ENCODE measurements at regions not wholly inside any gene's neighbourhood (a gene's known extent, or its start where the extent isn't known, plus 50 kb on each side); places are given as distances from the start of the nearest gene placed in this dataset.

DNA sequence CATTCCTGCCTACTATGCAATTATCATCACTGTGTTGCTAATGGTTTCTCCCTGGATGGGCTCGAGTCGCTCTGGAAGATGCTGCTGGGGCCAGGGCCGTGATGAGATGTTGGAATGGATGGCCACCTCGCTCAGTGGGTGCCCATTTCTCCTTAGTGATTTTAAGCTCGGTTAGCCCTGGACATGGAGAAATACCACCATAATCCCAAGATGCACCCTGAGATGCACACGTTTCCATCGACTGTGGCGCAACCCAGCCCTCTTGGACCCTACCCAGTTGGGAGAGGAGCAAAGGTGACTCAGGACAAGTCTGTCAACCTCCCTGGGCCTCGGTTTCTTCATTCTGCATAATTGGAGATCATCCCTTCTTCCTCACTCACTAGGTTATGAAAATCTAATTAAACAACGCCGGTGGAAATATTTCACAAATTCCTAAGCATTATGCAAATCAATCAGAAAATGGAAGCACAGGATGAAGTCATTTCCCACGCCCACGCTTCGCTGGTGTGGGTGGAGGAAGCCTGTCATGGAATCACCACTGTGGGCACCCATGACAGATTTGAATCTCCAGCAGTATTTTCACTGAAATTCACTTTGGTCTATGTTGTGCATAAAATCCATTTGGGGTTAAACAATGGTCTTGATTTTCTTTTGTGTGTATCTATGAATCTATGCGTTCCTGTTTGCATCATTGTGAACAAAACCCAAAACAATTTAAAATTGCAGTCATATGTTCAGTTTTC is 195.2 kb downstream of the AXIN2 start:
- peak in 1 of 2 donors; percentile 50 for DNase-seq (ENCODE audit: low read depth in 2 of 2)

- no peak for DNase-seq (ENCODE audit: low read depth in 2 of 2)
Observed at GRCh38 chr17:65365169-65365568, 196.3 kb downstream of the AXIN2 start.

DNA sequence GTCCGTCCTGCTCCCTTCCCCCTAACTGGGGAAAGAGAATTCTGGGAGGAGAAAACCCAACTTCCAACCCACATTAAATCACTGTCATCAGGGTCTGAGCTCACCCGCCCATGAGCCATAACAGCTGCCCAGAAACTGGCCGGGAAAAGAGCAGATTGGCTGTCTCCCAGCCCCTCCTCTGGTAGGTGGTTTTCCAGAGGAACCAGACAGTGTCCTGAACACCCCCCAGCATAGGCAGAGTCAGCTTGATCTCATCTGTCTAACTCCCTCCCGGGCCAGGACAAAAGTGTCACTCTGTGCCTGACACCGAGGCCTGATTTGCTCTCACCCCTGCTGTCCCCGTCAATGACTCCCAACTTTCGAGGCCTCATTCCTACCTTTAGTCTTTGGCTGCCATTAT is 197.0 kb downstream of the AXIN2 start:
- DNase-seq (ENCODE audit: low read depth in 2 of 2), result no peak

DNA sequence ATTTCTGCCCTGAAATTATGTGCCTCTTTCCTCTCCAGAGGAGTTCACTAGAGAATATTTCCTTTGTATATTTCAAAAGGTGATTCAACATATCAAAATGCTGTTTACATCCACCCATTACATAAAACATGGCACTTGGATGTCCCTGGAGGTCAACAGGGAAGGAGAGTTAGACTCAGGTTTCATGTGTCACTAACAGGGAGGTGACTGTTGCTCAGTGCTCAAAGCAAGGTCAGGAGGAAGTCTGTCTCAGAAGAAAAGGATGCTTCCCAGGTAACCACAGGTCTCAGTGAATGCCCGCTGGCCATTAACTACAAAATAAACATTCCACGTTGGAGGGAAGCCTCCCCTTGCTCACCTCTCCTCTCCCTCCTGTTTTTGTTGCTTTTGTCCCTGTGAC is 198.6 kb downstream of the AXIN2 start:
- no peak for DNase-seq (ENCODE audit: low read depth in 2 of 2)

DNA sequence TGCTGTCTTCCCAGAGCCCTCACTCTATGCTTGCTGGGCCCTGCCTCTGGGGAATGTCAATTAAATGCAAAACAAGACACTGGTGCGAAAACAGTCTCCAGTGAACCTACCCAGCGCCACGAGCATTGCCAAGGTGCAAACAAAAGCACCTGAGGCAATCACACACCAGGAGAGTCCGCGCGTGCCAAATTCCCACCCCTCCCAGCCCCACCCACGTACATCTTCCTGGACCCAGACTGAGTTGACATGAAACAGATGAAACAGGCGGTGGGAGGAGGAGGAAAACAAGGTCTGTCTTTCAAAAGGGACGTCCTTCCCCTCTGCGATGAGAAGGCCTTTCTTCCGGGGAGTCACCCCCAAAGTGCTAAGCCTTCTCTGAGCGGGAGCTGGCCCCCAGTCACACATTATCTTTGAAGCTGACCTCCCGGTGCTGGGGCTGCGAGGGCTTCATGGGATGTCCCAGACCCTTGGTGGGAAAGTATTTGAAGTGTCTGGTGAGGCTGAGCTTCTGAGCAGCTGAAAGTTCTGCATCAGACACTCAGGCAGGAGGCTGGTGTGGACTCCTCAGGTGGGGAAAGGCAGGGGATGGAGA is 200.4 kb downstream of the AXIN2 start:
- no peak for DNase-seq (ENCODE audit: low read depth in 2 of 2)

GRCh38 chr17:65359016-65359415 is 202.4 kb downstream of the AXIN2 start:
- DNase-seq (ENCODE audit: low read depth in 2 of 2), result no peak

DNA sequence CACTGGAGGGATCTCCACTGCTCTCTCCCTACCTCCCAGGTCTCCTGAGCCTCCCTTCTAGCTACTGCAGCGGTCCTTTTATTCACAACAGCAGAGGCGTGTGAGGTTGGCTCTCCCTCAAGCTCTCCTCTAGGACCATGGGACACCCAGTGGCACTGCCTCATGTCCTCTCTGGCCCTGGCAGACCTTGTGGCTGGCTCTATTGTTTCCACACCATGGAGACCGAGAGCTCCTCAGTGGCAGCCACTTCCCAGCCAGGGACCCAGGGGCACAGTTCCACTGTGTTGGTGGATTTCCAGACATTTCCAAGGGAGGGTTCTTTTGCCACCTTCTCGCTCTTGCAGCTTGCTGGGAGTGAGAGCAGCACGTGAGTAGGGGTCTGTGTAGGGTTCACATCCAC is 204.9 kb downstream of the AXIN2 start:
- DNase-seq (ENCODE audit: low read depth in 2 of 2), result no peak

- DNase-seq (ENCODE audit: low read depth in 2 of 2), result no peak
Observed at GRCh38 chr17:65355246-65355645, 206.2 kb downstream of the AXIN2 start.

GRCh38 chr17:65349916-65350315 is 211.5 kb downstream of the AXIN2 start:
- no peak for DNase-seq (ENCODE audit: low read depth in 2 of 2)

DNA sequence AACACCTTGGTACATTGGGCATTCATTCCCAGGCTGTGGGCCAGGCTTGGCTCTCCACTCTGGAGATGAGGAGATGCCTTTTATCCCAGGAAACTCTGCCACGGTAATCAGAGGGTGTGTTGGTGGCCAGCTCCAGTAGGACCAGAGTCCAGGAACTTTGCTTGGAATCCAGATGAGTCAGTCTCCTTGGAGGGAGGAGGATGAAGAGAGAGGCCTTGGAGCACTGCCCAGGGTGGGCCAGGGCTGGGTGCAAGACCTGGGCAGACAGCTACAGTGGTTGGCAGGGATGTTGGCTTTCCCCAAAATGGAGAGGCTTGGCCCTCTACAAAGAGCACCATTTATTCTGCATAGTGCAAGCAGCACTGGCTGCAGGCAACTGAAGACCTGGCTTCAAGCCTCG is 209.0 kb downstream of the RGS9 start:
- DNase-seq (ENCODE audit: low read depth in 2 of 2), result no peak

DNA sequence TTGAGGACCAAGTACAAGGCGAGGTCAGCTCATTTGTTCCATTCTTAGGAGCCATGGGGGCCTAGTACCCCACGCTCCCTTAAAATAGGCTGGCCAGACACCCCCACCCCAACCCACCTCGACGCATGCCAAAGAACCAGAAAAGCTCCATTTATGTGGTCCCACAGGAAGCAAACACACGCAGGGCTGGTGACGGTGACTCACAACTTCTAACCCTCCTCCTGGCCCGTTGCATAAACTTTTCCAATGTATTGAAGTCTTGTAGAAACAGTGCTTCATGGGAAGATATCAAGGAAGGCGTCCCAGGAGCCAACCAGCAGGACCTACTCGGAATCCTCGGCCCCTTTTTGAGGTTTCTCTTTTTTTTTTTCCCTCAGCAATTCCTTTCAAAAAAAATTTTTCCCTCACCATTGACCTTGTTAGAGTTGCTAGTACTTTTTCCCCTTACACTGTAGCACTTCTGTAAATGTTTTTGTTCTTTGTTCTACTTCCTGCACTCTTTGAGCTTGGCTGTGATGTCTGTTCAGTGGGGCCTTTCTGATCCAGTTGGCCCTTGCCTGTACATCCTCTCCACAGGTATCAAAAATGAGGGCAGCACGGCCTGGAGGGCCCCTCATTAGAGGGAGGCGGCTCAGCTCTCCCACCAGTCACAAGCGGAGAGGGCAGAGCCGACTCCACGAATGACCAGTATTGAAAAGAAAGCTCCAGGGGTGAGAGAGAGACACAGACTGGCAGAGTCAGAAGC is 208.3 kb downstream of the RGS9 start:
- no peak for DNase-seq (ENCODE audit: low read depth in 2 of 2)

- no peak for DNase-seq (ENCODE audit: low read depth in 2 of 2)
Observed at GRCh38 chr17:65340401-65340800, 203.2 kb downstream of the RGS9 start.

GRCh38 chr17:65334406-65334805 is 197.2 kb downstream of the RGS9 start:
- no peak for DNase-seq (ENCODE audit: low read depth in 2 of 2)

- DNase-seq (ENCODE audit: low read depth in 2 of 2), result no peak
Observed at GRCh38 chr17:65332779-65333178, 195.6 kb downstream of the RGS9 start.

- no peak for DNase-seq (ENCODE audit: low read depth in 2 of 2)
Observed at GRCh38 chr17:65332375-65332774, 195.2 kb downstream of the RGS9 start.

- no peak for DNase-seq (ENCODE audit: low read depth in 2 of 2)
Observed at GRCh38 chr17:65328567-65328966, 191.4 kb downstream of the RGS9 start.

- DNase-seq (ENCODE audit: low read depth in 2 of 2), result no peak
Observed at GRCh38 chr17:65324611-65325342, 187.6 kb downstream of the RGS9 start.

GRCh38 chr17:65323049-65323448 is 185.9 kb downstream of the RGS9 start:
- DNase-seq (ENCODE audit: low read depth in 2 of 2), result no peak

GRCh38 chr17:65320820-65321219 is 183.7 kb downstream of the RGS9 start:
- no peak for DNase-seq (ENCODE audit: low read depth in 2 of 2)

- DNase-seq (ENCODE audit: low read depth in 2 of 2), result no peak
Observed at GRCh38 chr17:65314212-65314611, 177.0 kb downstream of the RGS9 start.

DNA sequence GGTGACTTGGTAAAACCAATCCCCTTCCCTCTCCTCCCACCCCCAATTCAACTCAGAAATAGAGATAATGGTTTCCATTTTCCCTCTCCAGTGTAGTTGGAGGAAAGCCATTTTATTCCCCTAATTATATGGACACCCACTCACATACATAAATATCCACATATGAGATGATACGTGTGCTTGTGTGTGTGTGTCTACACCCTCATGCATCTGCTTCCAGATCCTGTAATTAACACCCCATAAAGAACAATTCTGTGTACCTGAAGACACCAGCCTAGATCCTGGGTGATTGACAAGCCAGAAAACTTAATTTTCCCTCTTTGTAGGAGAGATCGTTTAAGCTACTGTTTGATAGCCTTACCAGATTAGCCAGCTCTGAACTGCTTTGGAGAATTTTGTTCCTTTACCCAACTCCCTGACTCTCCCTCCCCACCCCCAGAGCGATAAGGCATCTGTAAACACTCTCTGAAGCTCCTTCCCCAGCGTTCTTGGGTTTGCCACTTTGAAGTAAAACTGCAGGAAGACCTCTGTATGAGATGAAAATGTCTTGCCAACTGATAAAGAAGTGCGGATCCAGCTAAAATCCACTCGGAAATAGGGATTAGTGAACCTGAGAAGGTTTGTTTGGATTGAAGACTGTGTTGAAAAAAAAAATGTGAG is 175.7 kb downstream of the RGS9 start:
- DNase-seq (ENCODE audit: low read depth in 2 of 2), result no peak

GRCh38 chr17:65311261-65311660 is 174.1 kb downstream of the RGS9 start:
- DNase-seq (ENCODE audit: low read depth in 2 of 2), result no peak

All from stimulated activated CD4-positive, alpha-beta T cell treated with anti-CD3 and anti-CD28 coated beads, Interleukin-1b, Interleukin-23, amount 100 ng/mL, for 1 hour (primary cell).